ENCODE measurements at regions not wholly inside any gene's neighbourhood (a gene's known extent, or its start where the extent isn't known, plus 50 kb on each side); places are given as distances from the start of the nearest gene placed in this dataset.

DNA sequence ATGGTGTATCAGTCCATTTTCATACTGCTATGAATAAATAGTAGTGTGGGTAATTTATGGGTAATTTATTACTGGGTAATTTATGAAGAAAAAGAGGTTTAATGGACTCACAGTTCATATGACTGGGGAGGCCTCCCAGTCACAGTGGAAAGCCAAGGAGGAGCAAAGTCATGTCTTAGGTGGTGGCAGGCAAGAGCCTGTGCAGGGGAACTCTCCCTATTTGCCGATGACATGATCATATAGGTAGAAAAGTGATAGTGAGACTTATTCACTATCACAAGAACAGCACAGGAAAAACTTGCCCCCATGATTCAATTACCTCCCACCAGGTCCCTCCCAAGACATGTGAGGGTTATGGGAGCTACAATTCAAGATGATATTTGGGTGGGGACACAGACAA, 1137.7 kb downstream of the UQCRFS1 start:
- H2AFZ ChIP-seq (ENCODE audit: low read length): no peak overlapping the region
- H4K8ac ChIP-seq (ENCODE audit: low read depth, low read length): no peak overlapping the region
- H3K79me1 ChIP-seq (ENCODE audit: low read depth, low read length): no peaks in the 10 kb centered on the region
- DNase-seq (ENCODE audit: low spot score): no peak
- no peak overlapping the region for H2BK15ac ChIP-seq (ENCODE audit: low read length)
- no peak overlapping the region for H3K14ac ChIP-seq (ENCODE audit: low read length)
- H4K91ac ChIP-seq (ENCODE audit: low read depth, low read length, poor library complexity): no peak overlapping the region
- H3K4me3 ChIP-seq (ENCODE audit: low read length in 2 of 2): no peak overlapping the region
- H3K27ac ChIP-seq (replicated peaks; ENCODE audit: low read length): no peak overlapping the region
- peaks cover 0 to 3% of the 10 kb centered on the region in 2 donors for H3K4me1 ChIP-seq (ENCODE audit: control insufficient read depth in 2 of 2, insufficient read depth in 1 of 2, low read depth in 1 of 2, low read length in 2 of 2)
- no peaks in the 10 kb centered on the region for H3K27me3 ChIP-seq (ENCODE audit: control insufficient read depth in 3 of 3, insufficient read depth in 3 of 3, low read depth in 1 of 3, low read length in 3 of 3)
- H2BK12ac ChIP-seq (ENCODE audit: low read length): no peak overlapping the region
- H3K4me2 ChIP-seq (ENCODE audit: insufficient read depth, low read length, poor library complexity, severe bottlenecking): no peak overlapping the region
- H3K18ac ChIP-seq (ENCODE audit: low read length): no peak overlapping the region
- H2AK5ac ChIP-seq (ENCODE audit: low read depth, low read length): no peak overlapping the region
- no peak overlapping the region for H3K23ac ChIP-seq (ENCODE audit: low read depth, low read length, poor library complexity)
- H3K9me3 ChIP-seq (replicated peaks in 1 of 2; ENCODE audit: control insufficient read depth in 2 of 2, insufficient read depth in 1 of 2, low read depth in 1 of 2, low read length in 2 of 2): no peaks in the 10 kb centered on the region
- H2BK5ac ChIP-seq (ENCODE audit: low read length): no peak overlapping the region
- H3K9ac ChIP-seq (ENCODE audit: low read depth, low read length, poor library complexity): no peak overlapping the region
- H3K4ac ChIP-seq (ENCODE audit: low read length): no peak overlapping the region
- H2BK120ac ChIP-seq (ENCODE audit: low read depth, low read length): no peak overlapping the region
- WGBS, 2 donors (ENCODE audit: extremely low coverage in 2 of 2, insufficient read length in 2 of 2, insufficient replicate concordance in 1 of 2): no CpG with 5 or more reads among the region's 1 CpG
- H3K36me3 ChIP-seq (replicated peaks in 1 of 2; ENCODE audit: control insufficient read depth in 2 of 2, insufficient read depth in 2 of 2, low read length in 2 of 2): no peaks in the 10 kb centered on the region

DNA sequence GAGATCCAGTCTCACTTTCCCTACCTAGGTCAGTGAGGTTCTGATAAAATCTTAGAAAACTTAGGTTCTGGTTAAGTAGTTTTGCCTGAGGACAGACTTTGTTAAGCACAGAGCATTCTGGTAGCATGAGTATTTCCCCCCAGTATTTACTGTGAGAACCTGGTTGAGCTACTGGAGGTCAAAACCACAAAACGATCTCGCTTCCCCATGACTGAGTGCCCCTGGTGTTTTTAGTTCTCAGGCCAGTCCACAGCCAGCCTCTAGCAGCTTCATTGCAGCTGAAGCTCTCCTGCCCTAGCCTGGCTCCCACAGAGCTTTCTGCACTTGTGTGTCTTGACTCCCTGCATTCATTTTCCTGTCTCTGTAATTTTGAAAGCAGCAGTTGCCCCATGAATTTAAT, 1138.2 kb downstream of the UQCRFS1 start:
- Histone ChIP-seq H2BK15ac (ENCODE audit: low read length) (no peak overlapping the region), H3K18ac (ENCODE audit: low read length) (no peak overlapping the region), H2BK120ac (ENCODE audit: low read depth, low read length) (no peak overlapping the region), H3K9me3 (replicated peaks in 1 of 2; ENCODE audit: control insufficient read depth in 2 of 2, insufficient read depth in 1 of 2, low read depth in 1 of 2, low read length in 2 of 2) (no peaks in the 10 kb centered on the region), H3K23ac (ENCODE audit: low read depth, low read length, poor library complexity) (no peak overlapping the region), H4K8ac (ENCODE audit: low read depth, low read length) (no peak overlapping the region), H3K36me3 (replicated peaks in 1 of 2; ENCODE audit: control insufficient read depth in 2 of 2, insufficient read depth in 2 of 2, low read length in 2 of 2) (no peaks in the 10 kb centered on the region), H3K4me2 (ENCODE audit: insufficient read depth, low read length, poor library complexity, severe bottlenecking) (no peak overlapping the region), H3K27me3 (ENCODE audit: control insufficient read depth in 3 of 3, insufficient read depth in 3 of 3, low read depth in 1 of 3, low read length in 3 of 3) (no peaks in the 10 kb centered on the region), H2AK5ac (ENCODE audit: low read depth, low read length) (no peak overlapping the region), H3K79me1 (ENCODE audit: low read depth, low read length) (no peaks in the 10 kb centered on the region), H3K27ac (replicated peaks; ENCODE audit: low read length) (no peak overlapping the region), H3K4ac (ENCODE audit: low read length) (no peak overlapping the region), H3K9ac (ENCODE audit: low read depth, low read length, poor library complexity) (no peak overlapping the region), H3K4me1 (ENCODE audit: control insufficient read depth in 2 of 2, insufficient read depth in 1 of 2, low read depth in 1 of 2, low read length in 2 of 2) (peaks cover 0 to 3% of the 10 kb centered on the region in 2 donors), H2BK12ac (ENCODE audit: low read length) (no peak overlapping the region), H2AFZ (ENCODE audit: low read length) (no peak overlapping the region), H3K4me3 (ENCODE audit: low read length in 2 of 2) (no peak overlapping the region), H3K14ac (ENCODE audit: low read length) (no peak overlapping the region), H4K91ac (ENCODE audit: low read depth, low read length, poor library complexity) (no peak overlapping the region), H2BK5ac (ENCODE audit: low read length) (no peak overlapping the region)
- WGBS, 2 donors (ENCODE audit: extremely low coverage in 2 of 2, insufficient read length in 2 of 2, insufficient replicate concordance in 1 of 2): no CpG with 5 or more reads among the region's 2 CpGs
- DNase-seq (ENCODE audit: low spot score): no peak

DNA sequence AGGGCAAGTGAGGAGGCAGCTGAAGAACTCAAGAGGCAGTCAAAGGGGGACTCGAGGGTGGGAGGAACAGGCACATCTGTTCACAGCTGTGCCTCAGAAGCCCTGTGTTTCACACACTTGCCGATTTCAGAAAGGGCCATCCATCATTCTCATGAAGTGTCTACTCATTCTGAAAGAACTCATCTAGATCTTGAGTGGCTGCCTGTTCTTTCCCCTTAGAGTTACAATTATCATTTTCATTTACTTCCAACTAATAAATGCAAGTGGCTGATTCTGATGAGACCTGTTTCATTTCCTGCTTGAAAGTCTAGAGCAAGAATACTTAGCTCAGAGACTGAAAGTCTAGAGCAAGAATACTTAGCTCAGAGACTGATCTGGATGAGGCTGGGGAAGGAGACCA, 1145.1 kb downstream of the UQCRFS1 start:
- Histone ChIP-seq H2BK120ac (ENCODE audit: low read depth, low read length) (no peak overlapping the region), H2AK5ac (ENCODE audit: low read depth, low read length) (no peak overlapping the region), H2AFZ (ENCODE audit: low read length) (no peak overlapping the region), H3K4me1 (ENCODE audit: control insufficient read depth in 2 of 2, insufficient read depth in 1 of 2, low read depth in 1 of 2, low read length in 2 of 2) (peaks cover 0 to 1% of the 10 kb centered on the region in 2 donors), H3K4me3 (ENCODE audit: low read length in 2 of 2) (no peak overlapping the region), H3K4ac (ENCODE audit: low read length) (no peak overlapping the region), H3K9me3 (replicated peaks in 1 of 2; ENCODE audit: control insufficient read depth in 2 of 2, insufficient read depth in 1 of 2, low read depth in 1 of 2, low read length in 2 of 2) (no peaks in the 10 kb centered on the region), H2BK5ac (ENCODE audit: low read length) (no peak overlapping the region), H3K18ac (ENCODE audit: low read length) (no peak overlapping the region), H3K27ac (replicated peaks; ENCODE audit: low read length) (no peak overlapping the region), H2BK12ac (ENCODE audit: low read length) (no peak overlapping the region), H3K36me3 (replicated peaks in 1 of 2; ENCODE audit: control insufficient read depth in 2 of 2, insufficient read depth in 2 of 2, low read length in 2 of 2) (no peaks in the 10 kb centered on the region), H4K91ac (ENCODE audit: low read depth, low read length, poor library complexity) (no peak overlapping the region), H3K9ac (ENCODE audit: low read depth, low read length, poor library complexity) (no peak overlapping the region), H3K23ac (ENCODE audit: low read depth, low read length, poor library complexity) (no peak overlapping the region), H3K14ac (ENCODE audit: low read length) (no peak overlapping the region), H4K8ac (ENCODE audit: low read depth, low read length) (no peak overlapping the region), H3K27me3 (ENCODE audit: control insufficient read depth in 3 of 3, insufficient read depth in 3 of 3, low read depth in 1 of 3, low read length in 3 of 3) (no peaks in the 10 kb centered on the region), H2BK15ac (ENCODE audit: low read length) (no peak overlapping the region), H3K79me1 (ENCODE audit: low read depth, low read length) (no peaks in the 10 kb centered on the region), H3K4me2 (ENCODE audit: insufficient read depth, low read length, poor library complexity, severe bottlenecking) (no peak overlapping the region)
- no CpG with 5 or more reads among the region's 2 CpGs for WGBS, 2 donors (ENCODE audit: extremely low coverage in 2 of 2, insufficient read length in 2 of 2, insufficient replicate concordance in 1 of 2)
- no peak for DNase-seq (ENCODE audit: low spot score)

DNA sequence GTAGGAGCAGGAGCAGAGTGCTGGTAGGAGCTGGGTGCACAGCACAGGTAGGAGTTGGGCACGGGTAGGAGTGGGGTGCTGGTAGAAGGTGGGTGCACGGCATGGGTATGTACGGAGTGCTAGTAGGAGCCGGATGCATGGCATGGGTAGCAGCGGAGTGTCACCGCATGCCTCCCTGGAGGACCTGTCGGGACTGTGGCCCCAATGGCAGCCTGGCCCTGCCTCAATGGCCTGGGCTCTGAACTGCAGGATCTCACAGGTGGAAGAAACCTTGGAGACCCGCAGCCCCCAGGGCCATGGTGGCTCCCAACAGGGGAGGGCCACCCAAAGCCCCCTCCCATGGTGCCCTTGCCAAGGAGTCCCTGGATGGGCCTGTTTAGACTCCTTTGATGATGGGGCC, 1146.0 kb downstream of the UQCRFS1 start:
- no CpG with 5 or more reads among the region's 8 CpGs for WGBS, 2 donors (ENCODE audit: extremely low coverage in 2 of 2, insufficient read length in 2 of 2, insufficient replicate concordance in 1 of 2)
- Histone ChIP-seq H3K27ac (replicated peaks; ENCODE audit: low read length) (no peak overlapping the region), H3K14ac (ENCODE audit: low read length) (no peak overlapping the region), H3K36me3 (replicated peaks in 1 of 2; ENCODE audit: control insufficient read depth in 2 of 2, insufficient read depth in 2 of 2, low read length in 2 of 2) (no peaks in the 10 kb centered on the region), H3K23ac (ENCODE audit: low read depth, low read length, poor library complexity) (no peak overlapping the region), H3K18ac (ENCODE audit: low read length) (peak overlapping the region; percentile 46), H3K4me3 (ENCODE audit: low read length in 2 of 2) (peak overlapping the region in 1 of 2 donors; percentile 16), H2BK15ac (ENCODE audit: low read length) (no peak overlapping the region), H2AK5ac (ENCODE audit: low read depth, low read length) (no peak overlapping the region), H3K4ac (ENCODE audit: low read length) (no peak overlapping the region), H3K79me1 (ENCODE audit: low read depth, low read length) (no peaks in the 10 kb centered on the region), H3K27me3 (ENCODE audit: control insufficient read depth in 3 of 3, insufficient read depth in 3 of 3, low read depth in 1 of 3, low read length in 3 of 3) (no peaks in the 10 kb centered on the region), H3K4me2 (ENCODE audit: insufficient read depth, low read length, poor library complexity, severe bottlenecking) (no peak overlapping the region), H4K91ac (ENCODE audit: low read depth, low read length, poor library complexity) (no peak overlapping the region), H3K9ac (ENCODE audit: low read depth, low read length, poor library complexity) (no peak overlapping the region), H2BK12ac (ENCODE audit: low read length) (no peak overlapping the region), H3K4me1 (ENCODE audit: control insufficient read depth in 2 of 2, insufficient read depth in 1 of 2, low read depth in 1 of 2, low read length in 2 of 2) (peaks cover 0 to 1% of the 10 kb centered on the region in 2 donors), H2BK120ac (ENCODE audit: low read depth, low read length) (no peak overlapping the region), H3K9me3 (replicated peaks in 1 of 2; ENCODE audit: control insufficient read depth in 2 of 2, insufficient read depth in 1 of 2, low read depth in 1 of 2, low read length in 2 of 2) (no peaks in the 10 kb centered on the region), H2AFZ (ENCODE audit: low read length) (no peak overlapping the region), H4K8ac (ENCODE audit: low read depth, low read length) (no peak overlapping the region), H2BK5ac (ENCODE audit: low read length) (no peak overlapping the region)
- DNase-seq (ENCODE audit: low spot score): no peak

Measured in neuronal stem cell (in vitro differentiated cells).